ENCODE measurements at regions not wholly inside any gene's neighbourhood (a gene's known extent, or its start where the extent isn't known, plus 50 kb on each side); places are given as distances from the start of the nearest gene placed in this dataset.

DNA sequence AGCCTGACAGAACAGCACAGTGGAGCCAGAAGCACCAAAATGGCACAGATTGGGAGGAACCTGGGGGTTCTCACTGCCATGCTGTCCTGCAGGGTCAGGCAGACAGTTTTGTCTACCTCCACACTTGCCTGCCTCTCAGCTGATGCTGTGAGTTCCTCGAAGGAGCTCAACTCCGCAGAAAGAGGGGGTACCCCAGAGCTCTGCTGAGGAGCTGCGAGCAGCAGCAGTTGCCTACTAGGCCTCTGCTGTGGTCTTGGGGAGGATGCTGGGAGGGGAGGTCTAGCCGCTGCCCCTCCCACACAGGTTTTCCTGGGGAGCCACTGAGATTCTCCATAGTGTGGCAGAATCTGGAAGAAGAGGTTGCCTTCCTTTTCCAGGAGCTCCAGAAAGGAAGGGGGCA is 192.5 kb downstream of the FOXD2 start:
- TF ChIP-seq POLR2A (IDR thresholded peaks at IDR 0.05): no peak
- TF ChIP-seq, protein P1, sequence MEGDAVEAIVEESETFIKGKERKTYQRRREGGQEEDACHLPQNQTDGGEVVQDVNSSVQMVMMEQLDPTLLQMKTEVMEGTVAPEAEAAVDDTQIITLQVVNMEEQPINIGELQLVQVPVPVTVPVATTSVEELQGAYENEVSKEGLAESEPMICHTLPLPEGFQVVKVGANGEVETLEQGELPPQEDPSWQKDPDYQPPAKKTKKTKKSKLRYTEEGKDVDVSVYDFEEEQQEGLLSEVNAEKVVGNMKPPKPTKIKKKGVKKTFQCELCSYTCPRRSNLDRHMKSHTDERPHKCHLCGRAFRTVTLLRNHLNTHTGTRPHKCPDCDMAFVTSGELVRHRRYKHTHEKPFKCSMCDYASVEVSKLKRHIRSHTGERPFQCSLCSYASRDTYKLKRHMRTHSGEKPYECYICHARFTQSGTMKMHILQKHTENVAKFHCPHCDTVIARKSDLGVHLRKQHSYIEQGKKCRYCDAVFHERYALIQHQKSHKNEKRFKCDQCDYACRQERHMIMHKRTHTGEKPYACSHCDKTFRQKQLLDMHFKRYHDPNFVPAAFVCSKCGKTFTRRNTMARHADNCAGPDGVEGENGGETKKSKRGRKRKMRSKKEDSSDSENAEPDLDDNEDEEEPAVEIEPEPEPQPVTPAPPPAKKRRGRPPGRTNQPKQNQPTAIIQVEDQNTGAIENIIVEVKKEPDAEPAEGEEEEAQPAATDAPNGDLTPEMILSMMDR (IDR thresholded peaks at IDR 0.05): no peak
- no peaks in the 10 kb centered on the region for H3K4me1 ChIP-seq
- no peaks in the 10 kb centered on the region for H3K36me3 ChIP-seq
- no peak overlapping the region for H3K4me3 ChIP-seq
- no peak overlapping the region for H3K27ac ChIP-seq
- DNase-seq: no peak
- H3K9me3 ChIP-seq: no peaks in the 10 kb centered on the region
- no peaks in the 10 kb centered on the region for H3K27me3 ChIP-seq

DNA sequence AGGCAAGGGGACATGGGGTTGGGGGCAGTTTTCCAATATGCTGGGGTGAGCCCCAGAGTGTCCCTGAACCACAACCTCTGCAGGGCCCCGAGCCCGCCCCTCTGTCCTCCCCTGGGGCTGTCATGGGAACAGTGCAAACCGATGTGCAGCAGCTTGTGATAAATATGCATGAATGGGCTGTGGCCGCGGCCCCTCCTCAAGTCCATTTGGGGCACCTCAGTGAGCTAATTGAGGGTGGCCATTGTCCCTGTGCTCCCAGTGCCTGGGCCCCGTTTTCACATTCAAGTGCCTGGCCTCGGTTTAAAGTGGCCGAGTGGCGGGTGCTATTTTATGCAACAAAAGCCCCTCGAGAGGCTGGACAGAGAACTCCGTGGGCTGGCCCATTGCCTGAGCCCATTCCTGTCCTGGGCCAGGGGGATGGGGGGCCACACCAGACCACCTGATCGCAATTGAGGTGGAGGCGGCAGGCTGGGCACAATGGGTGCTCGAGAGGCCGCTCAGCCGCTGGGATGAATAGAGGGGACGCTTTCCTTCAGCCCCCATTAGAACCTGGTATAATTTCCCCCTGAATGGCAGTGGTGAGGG is 193.7 kb downstream of the FOXD2 start:
- H3K27me3 ChIP-seq: no peaks in the 10 kb centered on the region
- no peak overlapping the region for H3K27ac ChIP-seq
- DNase-seq: no peak
- TF ChIP-seq, protein P1 (IDR thresholded peaks at IDR 0.05): no peak
- TF ChIP-seq POLR2A (IDR thresholded peaks at IDR 0.05): no peak
- H3K36me3 ChIP-seq: no peaks in the 10 kb centered on the region
- H3K4me1 ChIP-seq: no peaks in the 10 kb centered on the region
- H3K4me3 ChIP-seq: no peak overlapping the region
- H3K9me3 ChIP-seq: no peaks in the 10 kb centered on the region

DNA sequence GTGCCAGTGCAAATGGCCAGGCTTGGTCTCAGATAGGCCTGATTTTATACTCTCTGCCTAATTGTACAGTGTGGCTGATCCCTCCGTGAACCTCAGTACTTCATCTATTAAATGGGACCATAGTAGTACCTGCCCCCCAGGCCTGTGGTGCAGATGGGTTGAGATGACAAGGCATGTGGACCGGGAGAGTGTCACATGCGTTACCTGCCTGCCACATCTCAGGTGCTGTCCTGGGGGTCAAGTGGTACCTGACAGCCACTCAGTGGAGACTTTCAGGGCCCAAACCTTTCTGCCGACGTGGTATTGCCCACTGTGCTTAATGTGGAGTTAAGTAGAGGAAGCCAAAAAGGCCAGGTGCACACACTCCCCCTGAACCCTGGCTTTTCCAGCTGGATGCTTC is 197.3 kb downstream of the FOXD2 start:
- Histone ChIP-seq H3K36me3 (no peaks in the 10 kb centered on the region), H3K4me1 (no peaks in the 10 kb centered on the region), H3K4me3 (no peak overlapping the region), H3K27ac (no peak overlapping the region), H3K27me3 (no peaks in the 10 kb centered on the region), H3K9me3 (no peaks in the 10 kb centered on the region)
- TF ChIP-seq POLR2A (IDR thresholded peaks at IDR 0.05): no peak
- TF ChIP-seq, protein P1 (IDR thresholded peaks at IDR 0.05): no peak
- no peak for DNase-seq

DNA sequence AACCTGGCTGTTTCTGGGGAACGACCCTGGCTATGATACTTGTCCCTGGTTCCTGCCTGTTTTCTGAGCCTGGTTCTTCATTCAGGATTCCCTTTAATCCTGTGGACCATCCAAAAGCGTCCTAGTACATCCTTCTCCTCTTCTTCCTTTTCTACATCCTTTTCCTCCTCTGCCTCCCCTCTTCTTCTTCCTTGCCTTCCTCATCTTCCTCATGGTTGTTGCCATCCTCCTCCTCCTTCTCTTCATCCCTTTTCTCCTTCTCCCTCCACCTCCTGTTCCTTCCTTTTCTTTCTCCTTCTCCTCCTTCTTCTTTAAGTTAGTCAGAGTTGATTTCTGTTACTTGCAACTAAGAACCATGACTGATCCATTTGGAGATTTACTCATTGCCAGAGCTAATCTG is 197.8 kb downstream of the FOXD2 start:
- no peaks in the 10 kb centered on the region for H3K9me3 ChIP-seq
- H3K27ac ChIP-seq: no peak overlapping the region
- no peaks in the 10 kb centered on the region for H3K27me3 ChIP-seq
- TF ChIP-seq, protein P1 (IDR thresholded peaks at IDR 0.05): no peak
- no peak for TF ChIP-seq POLR2A (IDR thresholded peaks at IDR 0.05)
- no peak overlapping the region for H3K4me3 ChIP-seq
- no peaks in the 10 kb centered on the region for H3K4me1 ChIP-seq
- H3K36me3 ChIP-seq: no peaks in the 10 kb centered on the region
- DNase-seq: no peak

- H3K36me3 ChIP-seq: no peaks in the 10 kb centered on the region
- no peaks in the 10 kb centered on the region for H3K9me3 ChIP-seq
- no peak for TF ChIP-seq POLR2A (IDR thresholded peaks at IDR 0.05)
- TF ChIP-seq, protein P1 (IDR thresholded peaks at IDR 0.05): no peak
- no peaks in the 10 kb centered on the region for H3K27me3 ChIP-seq
- no peaks in the 10 kb centered on the region for H3K4me1 ChIP-seq
- H3K4me3 ChIP-seq: no peak overlapping the region
- H3K27ac ChIP-seq: no peak overlapping the region
- DNase-seq: no peak
These were observed 199.4 kb downstream of the FOXD2 start for GRCh38 chr1:47637111-47637685.

All from Peyer's patch (tissue), 4 donors.